HEK293 (cell line): ENCODE measurements at regions not wholly inside any gene's neighbourhood (a gene's known extent, or its start where the extent isn't known, plus 50 kb on each side); places are given as distances from the start of the nearest gene placed in this dataset.
"Not testable (repeated sequence)": the region's sequence is repeated elsewhere in the genome, so short reads cannot be mapped to it uniquely, and the experiment has no call there.

Experiments used
- CTCF ChIA-PET: fragments of 350-600 bp; formaldehyde crosslinking; extraction: SDS; loops from one replicate; lab custom pipeline; 2021; ENCODE audit warnings: antibody characterized with exemption; lab: Yijun Ruan, JAX
- POLR2A ChIA-PET: fragments of 300-600 bp; formaldehyde crosslinking; extraction: SDS; loops from one replicate; lab custom pipeline; 2020; ENCODE audit warnings: antibody characterized with exemption, inconsistent platforms; lab: Yijun Ruan, JAX
- H3K27ac ChIP-seq: fragments of 200-500 bp; sonication (Bioruptor generic); 2 replicates; pipeline ENCODE4 v1.5.1; 2014; ENCODE audit warnings: low read depth, low read length, control low read depth, inconsistent platforms; ENCODE audit errors: extremely low read depth
- H3K36me3 ChIP-seq, 2 experiments: fragments of 200-500 bp in 1 of 2; sonication (Bioruptor generic) in 1 of 2; 1 replicate in 1 of 2; 2 replicates in 1 of 2; pipeline ENCODE4 v1.5.1; 2014 to 2017; ENCODE audit warnings: inconsistent platforms in 2 of 2, low read length in 2 of 2; ENCODE audit not compliant: control insufficient read depth in 2 of 2, insufficient read depth in 1 of 2
- H3K4me1 ChIP-seq: fragments of 200-500 bp; sonication (Bioruptor generic); 2 replicates; pipeline ENCODE4 v1.5.1; 2014; ENCODE audit warnings: mild to moderate bottlenecking, low read length, inconsistent platforms; ENCODE audit not compliant: control insufficient read depth, insufficient read depth
- H3K4me3 ChIP-seq: 2 replicates; pipeline ENCODE4 v1.5.1; 2011; ENCODE audit warnings: low read depth, mild to moderate bottlenecking, control low read depth, low read length, moderate library complexity
- H3K9me3 ChIP-seq: fragments of 200-500 bp; sonication (Bioruptor generic); 2 replicates; pipeline ENCODE4 v1.5.1; 2014; ENCODE audit warnings: low read depth, low read length, inconsistent platforms; ENCODE audit not compliant: control insufficient read depth, insufficient read depth
- ELK4 ChIP-seq: IDR thresholded peaks from 2 replicates; pipeline ENCODE4 v1.6.1; 2011; ENCODE audit warnings: mild to moderate bottlenecking, low read depth, low read length, borderline replicate concordance
- INSM2 ChIP-seq: fragments of 450-650 bp; formaldehyde crosslinking; IDR thresholded peaks from 2 replicates; pipeline ENCODE4 v1.5.1; 2016; ENCODE audit warnings: missing biosample characterization, missing genetic modification characterization
- ZNF157 ChIP-seq: fragments of 450-650 bp; formaldehyde crosslinking; IDR thresholded peaks from 2 replicates; pipeline ENCODE4 v1.5.1; 2016; ENCODE audit warnings: missing biosample characterization, missing genetic modification characterization
- ZNF350 ChIP-seq: fragments of 450-650 bp; formaldehyde crosslinking; IDR thresholded peaks from 2 replicates; pipeline ENCODE4 v1.5.0; 2017; ENCODE audit warnings: missing biosample characterization, mild to moderate bottlenecking, missing genetic modification characterization
- ZNF530 ChIP-seq: fragments of 450-650 bp; formaldehyde crosslinking; IDR thresholded peaks from 2 replicates; pipeline ENCODE4 v1.5.1; 2016; ENCODE audit warnings: low read depth, missing biosample characterization, missing genetic modification characterization

- Histone ChIP-seq H3K4me1 (no peaks in the 10 kb centered on the region), H3K27ac (no peak overlapping the region), H3K9me3 (no peaks in the 10 kb centered on the region), H3K36me3 (no peaks in the 10 kb centered on the region), H3K4me3 (no peak overlapping the region)
- POLR2A ChIA-PET = no interaction called here
- TF ChIP-seq ZNF530 (tag by site-specific recombination) (no peak), ELK4 (no peak)
- CTCF ChIA-PET = interaction anchor here (0.8 to 1.5 kb wide), 2 partner anchors 10 to 1878 kb away, joined by 3 to 4 read pairs; no protein-coding TSS in a partner anchor
Observed at GRCh38 chr15:20346082-20346805, 195.4 kb downstream of the GOLGA6L6 start.

GRCh38 chr15:20345401-20345958 is 196.1 kb downstream of the GOLGA6L6 start:
- no peak overlapping the region for H3K27ac ChIP-seq
- POLR2A ChIA-PET = no interaction called here
- H3K4me1 ChIP-seq = no peaks in the 10 kb centered on the region
- TF ChIP-seq ZNF350 (tag by site-specific recombination) = no peak
- no peak for TF ChIP-seq INSM2
- TF ChIP-seq, all 188 proteins: peak for 0
- Histone ChIP-seq H3K9me3 (no peaks in the 10 kb centered on the region), H3K4me3 (no peak overlapping the region), H3K36me3 (no peaks in the 10 kb centered on the region)
- CTCF ChIA-PET = interaction anchor here (0.8 kb wide), 1 partner anchor 1878 kb away, joined by 3 read pairs; no protein-coding TSS in a partner anchor

GRCh38 chr15:20344601-20345400 is 196.8 kb downstream of the GOLGA6L6 start:
- TF ChIP-seq ZNF157 = no peak
- TF ChIP-seq, all 188 proteins: peak for 0
- no peaks in the 10 kb centered on the region for H3K4me1 ChIP-seq
- H3K9me3 ChIP-seq = no peaks in the 10 kb centered on the region
- ChIA-PET CTCF (interaction anchor here (0.8 kb wide), 1 partner anchor 1879 kb away, joined by 3 read pairs; no protein-coding TSS in a partner anchor), POLR2A (no interaction called here)
- no peak overlapping the region for H3K27ac ChIP-seq
- no peak overlapping the region for H3K4me3 ChIP-seq
- H3K36me3 ChIP-seq = no peaks in the 10 kb centered on the region

GRCh38 chr15:20343395-20344211 is 198.0 kb downstream of the GOLGA6L6 start:
- H3K4me3 ChIP-seq, POLR2A ChIA-PET, H3K4me1 ChIP-seq, H3K36me3 ChIP-seq, H3K27ac ChIP-seq, CTCF ChIA-PET, H3K9me3 ChIP-seq: not testable (repeated sequence)

- POLR2A ChIA-PET, H3K36me3 ChIP-seq, H3K4me3 ChIP-seq, H3K27ac ChIP-seq, H3K4me1 ChIP-seq, H3K9me3 ChIP-seq, CTCF ChIA-PET: not testable (repeated sequence)
Observed at GRCh38 chr15:20342601-20343394, 198.8 kb downstream of the GOLGA6L6 start.
